HepG2 (cell line): ENCODE measurements at regions not wholly inside any gene's neighbourhood (a gene's known extent, or its start where the extent isn't known, plus 50 kb on each side); places are given as distances from the start of the nearest gene placed in this dataset.

Source experiments
- ATAC-seq: fragments of 200-7000 bp; cut with Tn5 transposase; 3 replicates; pipeline ENCODE4 v1.9.1; 2020; ENCODE audit warnings: mild to moderate bottlenecking, moderate library complexity
- BruUV-seq: library from RNA; stranded (reverse); fragments of 400-500 nt; replicated peaks from 2 replicates; lab custom pipeline; 2021; lab: Mats Ljungman, UMichigan
- CTCF ChIA-PET: fragments of 300-600 bp; formaldehyde crosslinking; extraction: SDS; loops from one replicate; lab custom pipeline; 2021; ENCODE audit warnings: low total read pairs, inconsistent platforms, low intra/inter-chr PET ratio; lab: Yijun Ruan, JAX
- POLR2A ChIA-PET: fragments of 350-600 bp; sonication (Branson Sonifier 250); formaldehyde crosslinking; loops from one replicate; lab custom pipeline; 2020; ENCODE audit warnings: antibody characterized with exemption, inconsistent platforms; lab: Yijun Ruan, JAX
- DNase-seq: peaks from one replicate; pipeline ENCODE4 v3.0.0-alpha.2; 2015; ENCODE audit warnings: low spot score
- FAIRE-seq: peaks from 3 replicates; lab custom pipeline; 2011; peaks lifted over from hg19 to GRCh38; lab: Jason Lieb, UNC
- H2AFZ ChIP-seq: one replicate; pipeline ENCODE4 v1.6.1; 2011; ENCODE audit warnings: low read length, inconsistent platforms
- H3K27ac ChIP-seq: fragments of 300-600 bp; 3 replicates; pipeline ENCODE4 v1.8.0; 2011; ENCODE audit warnings: mixed run types, mild to moderate bottlenecking, mixed read lengths, low read length, inconsistent platforms; ENCODE audit not compliant: insufficient read depth; ENCODE audit errors: extremely low read length
- H3K27me3 ChIP-seq, 2 experiments: fragments of 200-600 bp in 1 of 2; 2 replicates in 1 of 2; 3 replicates in 1 of 2; pipeline versions ENCODE4 v1.6.0 to v1.8.0; 2011; ENCODE audit warnings: low read length in 2 of 2, mild to moderate bottlenecking in 2 of 2, moderate library complexity in 2 of 2, inconsistent platforms in 1 of 2; ENCODE audit not compliant: insufficient read depth in 2 of 2, control insufficient read depth in 1 of 2
- H3K36me3 ChIP-seq, 2 experiments: fragments of 200-600 bp in 1 of 2; replicated peaks in 1 of 2; 2 replicates in 1 of 2; 3 replicates in 1 of 2; pipeline versions ENCODE4 v1.5.1 to v1.8.0; 2011; ENCODE audit warnings: low read length in 2 of 2, inconsistent platforms in 1 of 2; ENCODE audit not compliant: insufficient read depth in 2 of 2, control insufficient read depth in 1 of 2
- H3K4me1 ChIP-seq: 2 replicates; pipeline ENCODE4 v1.5.1; 2012; ENCODE audit warnings: low read length, inconsistent platforms; ENCODE audit not compliant: insufficient read depth
- H3K4me2 ChIP-seq: 2 replicates; pipeline ENCODE4 v1.6.0; 2011; ENCODE audit warnings: low read depth, low read length, inconsistent platforms
- H3K4me3 ChIP-seq, 3 experiments: fragments of 200-600 bp in 1 of 3; sonication (generic), shearing (Covaris generic) in 1 of 3; replicated peaks in 1 of 3; 2 replicates each; pipeline ENCODE4 v1.5.1; 2011 to 2016; ENCODE audit warnings: low read length in 3 of 3, inconsistent platforms in 2 of 3, low read depth in 2 of 3, mild to moderate bottlenecking in 2 of 3, control low read depth in 1 of 3, mixed read lengths in 1 of 3; ENCODE audit not compliant: insufficient read depth in 1 of 3
- H3K79me2 ChIP-seq: one replicate; pipeline ENCODE4 v1.6.1; 2011; ENCODE audit warnings: low read length, inconsistent platforms; ENCODE audit not compliant: insufficient read depth
- H3K9ac ChIP-seq: 2 replicates; pipeline ENCODE4 v1.6.0; 2011; ENCODE audit warnings: mild to moderate bottlenecking, low read depth, low read length, inconsistent platforms; ENCODE audit not compliant: insufficient read depth
- H3K9me3 ChIP-seq: 2 replicates; pipeline ENCODE4 v1.5.1; 2012; ENCODE audit warnings: mild to moderate bottlenecking, low read length
- H4K20me1 ChIP-seq: 2 replicates; pipeline ENCODE4 v1.6.0; 2011; ENCODE audit warnings: inconsistent platforms, mild to moderate bottlenecking, low read length, moderate library complexity; ENCODE audit not compliant: insufficient read depth
- ASH2L ChIP-seq: fragments of 300-600, 200-600 bp; sonication (generic); IDR thresholded peaks from 2 replicates; pipeline ENCODE4 v1.7.0; 2017; ENCODE audit warnings: low read depth, mild to moderate bottlenecking, moderate library complexity, mixed read lengths, low read length; ENCODE audit not compliant: insufficient read length
- HHEX ChIP-seq: IDR thresholded peaks from 2 replicates; pipeline ENCODE4 v1.6.1; 2016; ENCODE audit warnings: control low read depth
- HNRNPLL ChIP-seq: fragments of 200-400 bp; formaldehyde crosslinking; IDR thresholded peaks from 2 replicates; pipeline ENCODE4 v1.6.1; 2017; ENCODE audit warnings: mild to moderate bottlenecking, low read depth, low read length; ENCODE audit not compliant: poor library complexity, severe bottlenecking
- ISX ChIP-seq: sonication (generic); formaldehyde crosslinking; conservative IDR thresholded peaks from 2 replicates; pipeline ENCODE4 v1.5.0; 2020; ENCODE audit warnings: missing genetic modification reagents
- MAFF ChIP-seq: IDR thresholded peaks from 2 replicates; pipeline ENCODE4 v1.6.1; 2011; ENCODE audit warnings: low read depth, low read length, improper control_type of control experiment
- NR1H2 ChIP-seq: sonication (generic); formaldehyde crosslinking; IDR thresholded peaks from 2 replicates; pipeline ENCODE4 v1.8.1; 2022; ENCODE audit warnings: low read depth, missing genetic modification reagents, borderline replicate concordance
- NRL ChIP-seq: sonication (generic); formaldehyde crosslinking; IDR thresholded peaks from 2 replicates; pipeline ENCODE4 v1.5.0; 2020; ENCODE audit warnings: missing genetic modification reagents, mild to moderate bottlenecking, moderate library complexity, borderline replicate concordance
- RFX3 ChIP-seq: IDR thresholded peaks from 2 replicates; pipeline ENCODE4 v1.6.1; 2016; ENCODE audit warnings: missing biosample characterization, missing genetic modification reagents
- TSC22D2 ChIP-seq: sonication (generic); formaldehyde crosslinking; IDR thresholded peaks from 2 replicates; pipeline ENCODE4 v1.5.1; 2020; ENCODE audit warnings: missing genetic modification reagents, mild to moderate bottlenecking, borderline replicate concordance
- ZNF792 ChIP-seq: IDR thresholded peaks from 2 replicates; pipeline ENCODE4 v1.6.1; 2016
- WGBS: methylation state at CpG from one replicate; pipeline ENCODE4 v1.1.6; 2017; ENCODE audit warnings: low lambda C conversion rate; 5-methylcytosine and 5-hydroxymethylcytosine counted together
- in situ Hi-C: cut with HindIII; loops from 2 replicates; pipeline ENCODE4 v1.10.0; 2017; ENCODE audit warnings: low pct_unique_long_range_greater_than_20kb; ENCODE audit not compliant: extremely low pct_ligation_motif_present
- intact Hi-C: fragments of 100-400 bp; cut with micrococcal nuclease; formaldehyde crosslinking; loops from one replicate; pipeline ENCODE4 v1.10.0; 2022; ENCODE audit not compliant: unreplicated experiment
- TF ChIP-seq, protein P1 (sequence below): IDR thresholded peaks from 2 replicates; pipeline ENCODE4 v1.6.1; 2018; ENCODE audit warnings: missing genetic modification reagents
- TF ChIP-seq, protein P2 (sequence below): IDR thresholded peaks from 2 replicates; pipeline ENCODE4 v1.6.1; 2016; ENCODE audit warnings: missing biosample characterization, missing genetic modification reagents, low read depth
- TF ChIP-seq, protein P3 (sequence below): IDR thresholded peaks from 2 replicates; pipeline ENCODE4 v1.6.1; 2016; ENCODE audit warnings: missing compliant biosample characterization, missing genetic modification reagents, borderline replicate concordance
- TF ChIP-seq, protein P4 (sequence below): sonication (generic); formaldehyde crosslinking; IDR thresholded peaks from 2 replicates; pipeline ENCODE4 v1.8.0; 2022; ENCODE audit warnings: missing genetic modification reagents, low read depth, mild to moderate bottlenecking, borderline replicate concordance
- TF ChIP-seq, protein P5 (sequence below): fragments of 450-650 bp; IDR thresholded peaks from 2 replicates; pipeline ENCODE4 v1.6.1; 2016
- TF ChIP-seq, protein P6 (sequence below): sonication (generic); formaldehyde crosslinking; IDR thresholded peaks from 2 replicates; pipeline ENCODE4 v1.9.0; 2021; ENCODE audit warnings: missing genetic modification reagents, borderline replicate concordance

DNA sequence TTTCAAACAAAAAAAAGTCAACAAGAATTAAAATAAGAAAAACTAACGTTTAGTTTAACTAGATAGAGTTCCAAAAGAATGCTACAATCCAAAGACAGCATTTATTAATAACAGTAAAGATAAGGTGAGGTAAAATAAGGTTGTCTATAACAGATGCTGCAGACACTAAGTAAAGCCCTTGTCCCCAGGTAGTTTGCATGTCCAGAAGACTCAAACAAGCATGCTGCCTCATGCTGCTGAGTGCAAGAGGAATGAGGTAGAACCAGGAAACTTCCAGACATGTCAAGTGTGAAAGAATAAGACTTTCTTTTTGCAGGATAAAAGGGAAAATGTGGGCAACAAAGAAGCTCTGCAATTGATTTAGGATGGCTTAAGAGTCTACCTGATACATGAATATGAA lies 439.2 kb downstream of the PLOD2 start:
- FAIRE-seq (no peak), ATAC-seq (no peak), DNase-seq (no peak)
- no peaks in the 10 kb centered on the region for H3K27me3 ChIP-seq
- ChIA-PET CTCF (no interaction called here), POLR2A (no interaction called here)
- no peaks in the 10 kb centered on the region for H3K4me1 ChIP-seq
- BruUV-seq: no TSS peak
- H3K4me2 ChIP-seq: no peak overlapping the region
- H3K79me2 ChIP-seq: no peaks in the 10 kb centered on the region
- H3K27ac ChIP-seq: no peak overlapping the region
- no peaks in the 10 kb centered on the region for H3K36me3 ChIP-seq
- H2AFZ ChIP-seq: no peak overlapping the region
- H3K9ac ChIP-seq: no peak overlapping the region
- in situ Hi-C loops (no loop called here), intact Hi-C loops (no loop called here)
- no peaks in the 10 kb centered on the region for H4K20me1 ChIP-seq
- H3K4me3 ChIP-seq: no peak overlapping the region
- no peak for TF ChIP-seq HHEX (CRISPR knock-in tag)
- TF ChIP-seq, protein P1, sequence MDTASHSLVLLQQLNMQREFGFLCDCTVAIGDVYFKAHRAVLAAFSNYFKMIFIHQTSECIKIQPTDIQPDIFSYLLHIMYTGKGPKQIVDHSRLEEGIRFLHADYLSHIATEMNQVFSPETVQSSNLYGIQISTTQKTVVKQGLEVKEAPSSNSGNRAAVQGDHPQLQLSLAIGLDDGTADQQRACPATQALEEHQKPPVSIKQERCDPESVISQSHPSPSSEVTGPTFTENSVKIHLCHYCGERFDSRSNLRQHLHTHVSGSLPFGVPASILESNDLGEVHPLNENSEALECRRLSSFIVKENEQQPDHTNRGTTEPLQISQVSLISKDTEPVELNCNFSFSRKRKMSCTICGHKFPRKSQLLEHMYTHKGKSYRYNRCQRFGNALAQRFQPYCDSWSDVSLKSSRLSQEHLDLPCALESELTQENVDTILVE: no peak
- TF ChIP-seq TSC22D2: no peak
- no peak for TF ChIP-seq RFX3 (CRISPR knock-in tag)
- TF ChIP-seq, protein P2, sequence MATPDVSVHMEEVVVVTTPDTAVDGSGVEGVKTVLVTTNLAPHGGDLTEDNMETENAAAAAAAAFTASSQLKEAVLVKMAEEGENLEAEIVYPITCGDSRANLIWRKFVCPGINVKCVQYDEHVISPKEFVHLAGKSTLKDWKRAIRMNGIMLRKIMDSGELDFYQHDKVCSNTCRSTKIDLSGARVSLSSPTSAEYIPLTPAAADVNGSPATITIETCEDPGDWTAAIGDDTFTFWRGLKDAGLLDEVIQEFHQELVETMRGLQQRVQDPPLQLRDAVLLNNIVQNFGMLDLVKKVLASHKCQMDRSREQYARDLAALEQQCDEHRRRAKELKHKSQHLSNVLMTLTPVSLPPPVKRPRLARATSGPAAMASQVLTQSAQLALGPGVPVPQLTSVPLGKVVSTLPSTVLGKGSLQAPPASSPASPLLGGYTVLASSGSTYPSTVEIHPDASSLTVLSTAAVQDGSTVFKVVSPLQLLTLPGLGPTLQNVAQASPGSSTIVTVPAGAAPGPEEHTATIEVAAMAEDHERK (CRISPR knock-in tag): no peak
- TF ChIP-seq NRL: no peak
- TF ChIP-seq, protein P3, sequence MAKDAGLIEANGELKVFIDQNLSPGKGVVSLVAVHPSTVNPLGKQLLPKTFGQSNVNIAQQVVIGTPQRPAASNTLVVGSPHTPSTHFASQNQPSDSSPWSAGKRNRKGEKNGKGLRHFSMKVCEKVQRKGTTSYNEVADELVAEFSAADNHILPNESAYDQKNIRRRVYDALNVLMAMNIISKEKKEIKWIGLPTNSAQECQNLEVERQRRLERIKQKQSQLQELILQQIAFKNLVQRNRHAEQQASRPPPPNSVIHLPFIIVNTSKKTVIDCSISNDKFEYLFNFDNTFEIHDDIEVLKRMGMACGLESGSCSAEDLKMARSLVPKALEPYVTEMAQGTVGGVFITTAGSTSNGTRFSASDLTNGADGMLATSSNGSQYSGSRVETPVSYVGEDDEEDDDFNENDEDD (CRISPR knock-in tag): no peak
- TF ChIP-seq NR1H2: no peak
- no peak for TF ChIP-seq HNRNPLL
- TF ChIP-seq, protein P4, sequence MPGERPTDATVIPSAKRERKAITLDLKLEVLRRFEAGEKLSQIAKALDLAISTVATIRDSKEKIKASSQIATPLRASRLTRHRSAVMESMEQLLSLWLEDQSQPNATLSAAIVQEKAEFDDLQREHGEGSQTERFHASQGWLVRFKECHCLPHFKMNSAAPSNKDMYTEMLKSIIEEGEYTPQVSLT (CRISPR knock-in tag): no peak
- TF ChIP-seq ASH2L: no peak
- TF ChIP-seq, protein P5, sequence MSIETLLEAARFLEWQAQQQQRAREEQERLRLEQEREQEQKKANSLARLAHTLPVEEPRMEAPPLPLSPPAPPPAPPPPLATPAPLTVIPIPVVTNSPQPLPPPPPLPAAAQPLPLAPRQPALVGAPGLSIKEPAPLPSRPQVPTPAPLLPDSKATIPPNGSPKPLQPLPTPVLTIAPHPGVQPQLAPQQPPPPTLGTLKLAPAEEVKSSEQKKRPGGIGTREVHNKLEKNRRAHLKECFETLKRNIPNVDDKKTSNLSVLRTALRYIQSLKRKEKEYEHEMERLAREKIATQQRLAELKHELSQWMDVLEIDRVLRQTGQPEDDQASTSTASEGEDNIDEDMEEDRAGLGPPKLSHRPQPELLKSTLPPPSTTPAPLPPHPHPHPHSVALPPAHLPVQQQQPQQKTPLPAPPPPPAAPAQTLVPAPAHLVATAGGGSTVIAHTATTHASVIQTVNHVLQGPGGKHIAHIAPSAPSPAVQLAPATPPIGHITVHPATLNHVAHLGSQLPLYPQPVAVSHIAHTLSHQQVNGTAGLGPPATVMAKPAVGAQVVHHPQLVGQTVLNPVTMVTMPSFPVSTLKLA: no peak
- TF ChIP-seq, protein P6, sequence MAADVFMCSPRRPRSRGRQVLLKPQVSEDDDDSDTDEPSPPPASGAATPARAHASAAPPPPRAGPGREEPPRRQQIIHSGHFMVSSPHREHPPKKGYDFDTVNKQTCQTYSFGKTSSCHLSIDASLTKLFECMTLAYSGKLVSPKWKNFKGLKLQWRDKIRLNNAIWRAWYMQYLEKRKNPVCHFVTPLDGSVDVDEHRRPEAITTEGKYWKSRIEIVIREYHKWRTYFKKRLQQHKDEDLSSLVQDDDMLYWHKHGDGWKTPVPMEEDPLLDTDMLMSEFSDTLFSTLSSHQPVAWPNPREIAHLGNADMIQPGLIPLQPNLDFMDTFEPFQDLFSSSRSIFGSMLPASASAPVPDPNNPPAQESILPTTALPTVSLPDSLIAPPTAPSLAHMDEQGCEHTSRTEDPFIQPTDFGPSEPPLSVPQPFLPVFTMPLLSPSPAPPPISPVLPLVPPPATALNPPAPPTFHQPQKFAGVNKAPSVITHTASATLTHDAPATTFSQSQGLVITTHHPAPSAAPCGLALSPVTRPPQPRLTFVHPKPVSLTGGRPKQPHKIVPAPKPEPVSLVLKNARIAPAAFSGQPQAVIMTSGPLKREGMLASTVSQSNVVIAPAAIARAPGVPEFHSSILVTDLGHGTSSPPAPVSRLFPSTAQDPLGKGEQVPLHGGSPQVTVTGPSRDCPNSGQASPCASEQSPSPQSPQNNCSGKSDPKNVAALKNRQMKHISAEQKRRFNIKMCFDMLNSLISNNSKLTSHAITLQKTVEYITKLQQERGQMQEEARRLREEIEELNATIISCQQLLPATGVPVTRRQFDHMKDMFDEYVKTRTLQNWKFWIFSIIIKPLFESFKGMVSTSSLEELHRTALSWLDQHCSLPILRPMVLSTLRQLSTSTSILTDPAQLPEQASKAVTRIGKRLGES (CRISPR knock-in tag): no peak
- TF ChIP-seq ZNF792 (CRISPR knock-in tag): no peak
- TF ChIP-seq ISX (CRISPR knock-in tag): no peak
- TF ChIP-seq MAFF: no peak
- H3K9me3 ChIP-seq: no peaks in the 10 kb centered on the region
- 0% methylated on average over 1 of the region's 1 CpG for WGBS
